PC-3 (cell line): ENCODE measurements at regions not wholly inside any gene's neighbourhood (a gene's known extent, or its start where the extent isn't known, plus 50 kb on each side); places are given as distances from the start of the nearest gene placed in this dataset.

ENCODE experiments used
- CTCF ChIP-seq: fragments of 300-600 bp; sonication (generic); conservative IDR thresholded peaks from 2 replicates; pipeline ENCODE4 v1.5.1; 2017; ENCODE audit warnings: antibody characterized with exemption, low read depth, mild to moderate bottlenecking, low read length
- EZH2 ChIP-seq: fragments of 300-600 bp; sonication (generic); IDR thresholded peaks from one replicate; pipeline ENCODE4 v1.6.1; 2017; ENCODE audit warnings: antibody characterized with exemption, mild to moderate bottlenecking, low read length; ENCODE audit not compliant: unreplicated experiment
- EZH2phosphoT487 ChIP-seq: fragments of 300-600 bp; sonication (generic); IDR thresholded peaks from 2 replicates; pipeline ENCODE4 v1.6.1; 2018; ENCODE audit warnings: mild to moderate bottlenecking, antibody characterized with exemption, low read length, borderline replicate concordance

- TF ChIP-seq CTCF (no peak), EZH2 (no peak), EZH2phosphoT487 (no peak)
Measured at GRCh38 chr1:81224222-81224621, 576.5 kb upstream of the ADGRL2 start.
